Tibial artery (tissue), 4 donors: ENCODE measurements at regions not wholly inside any gene's neighbourhood (a gene's known extent, or its start where the extent isn't known, plus 50 kb on each side); places are given as distances from the start of the nearest gene placed in this dataset.

Source experiments
- DNase-seq, 2 donors: peaks; one replicate each; pipeline ENCODE4 v3.0.0-alpha.2; 2019
- H3K27ac ChIP-seq, 2 donors: fragments of 200-600 bp; sonication (generic) in 1 of 2; 1 replicate in 1 of 2; 2 replicates in 1 of 2; pipeline ENCODE4 v1.5.1; 2018 to 2019; ENCODE audit warnings: mild to moderate bottlenecking in 1 of 2
- H3K27me3 ChIP-seq, 2 donors: fragments of 200-600 bp; sonication (generic) in 1 of 2; one replicate each; pipeline versions ENCODE4 v1.5.1 to v1.6.0; 2016 to 2019
- H3K36me3 ChIP-seq, 3 donors: fragments of 200-600 bp; sonication (generic) in 2 of 3; one replicate each; pipeline ENCODE4 v1.5.1; 2016 to 2019; ENCODE audit warnings: mild to moderate bottlenecking in 2 of 3
- H3K4me1 ChIP-seq, 4 donors: fragments of 200-600 bp; sonication (generic) in 2 of 4; 1 replicate in 3 of 4; 2 replicates in 1 of 4; pipeline ENCODE4 v1.5.1; 2016 to 2019
- H3K4me3 ChIP-seq, 2 donors: fragments of 200-600 bp; sonication (generic) in 1 of 2; 1 replicate in 1 of 2; 2 replicates in 1 of 2; pipeline ENCODE4 v1.5.1; 2018 to 2019; ENCODE audit warnings: mild to moderate bottlenecking in 2 of 2
- H3K9me3 ChIP-seq, 3 donors: fragments of 200-600 bp; sonication (generic) in 1 of 3; one replicate each; pipeline ENCODE4 v1.5.1; 2016 to 2019
- intact Hi-C: fragments of 100-400 bp; cut with DNase I; formaldehyde crosslinking; loops from one replicate; pipeline ENCODE4 v1.15.0; 2023; ENCODE audit warnings: low total_unique reads
- TF ChIP-seq, protein P1 (sequence below), 2 experiments: fragments of 200-600 bp in 1 of 2; fragments of 450-650 bp in 1 of 2; IDR thresholded peaks; one replicate each; pipeline ENCODE4 v1.5.1; 2017 to 2019; ENCODE audit warnings: antibody characterized with exemption in 2 of 2, mild to moderate bottlenecking in 1 of 2, moderate library complexity in 1 of 2

DNA sequence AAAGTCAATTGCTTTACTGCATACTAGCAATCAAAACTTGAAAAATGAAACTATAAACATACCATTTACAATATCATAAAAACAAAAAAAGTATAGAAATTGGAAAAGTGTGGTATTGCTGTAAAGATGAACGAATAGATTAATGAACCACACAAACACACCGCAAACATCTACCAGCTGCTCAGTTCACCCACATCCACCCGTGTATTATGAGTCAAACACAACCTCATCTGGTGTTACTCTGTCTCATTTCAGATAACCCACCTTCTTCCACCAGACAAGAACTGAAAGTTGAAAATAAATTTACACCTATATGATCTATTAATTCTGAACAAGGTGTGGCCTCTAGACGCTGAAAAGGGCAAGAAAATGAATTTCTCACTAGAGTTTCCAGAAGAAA is 53.3 kb downstream of the BLID start:
- TF ChIP-seq, protein P1, sequence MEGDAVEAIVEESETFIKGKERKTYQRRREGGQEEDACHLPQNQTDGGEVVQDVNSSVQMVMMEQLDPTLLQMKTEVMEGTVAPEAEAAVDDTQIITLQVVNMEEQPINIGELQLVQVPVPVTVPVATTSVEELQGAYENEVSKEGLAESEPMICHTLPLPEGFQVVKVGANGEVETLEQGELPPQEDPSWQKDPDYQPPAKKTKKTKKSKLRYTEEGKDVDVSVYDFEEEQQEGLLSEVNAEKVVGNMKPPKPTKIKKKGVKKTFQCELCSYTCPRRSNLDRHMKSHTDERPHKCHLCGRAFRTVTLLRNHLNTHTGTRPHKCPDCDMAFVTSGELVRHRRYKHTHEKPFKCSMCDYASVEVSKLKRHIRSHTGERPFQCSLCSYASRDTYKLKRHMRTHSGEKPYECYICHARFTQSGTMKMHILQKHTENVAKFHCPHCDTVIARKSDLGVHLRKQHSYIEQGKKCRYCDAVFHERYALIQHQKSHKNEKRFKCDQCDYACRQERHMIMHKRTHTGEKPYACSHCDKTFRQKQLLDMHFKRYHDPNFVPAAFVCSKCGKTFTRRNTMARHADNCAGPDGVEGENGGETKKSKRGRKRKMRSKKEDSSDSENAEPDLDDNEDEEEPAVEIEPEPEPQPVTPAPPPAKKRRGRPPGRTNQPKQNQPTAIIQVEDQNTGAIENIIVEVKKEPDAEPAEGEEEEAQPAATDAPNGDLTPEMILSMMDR (IDR thresholded peaks at IDR 0.05) = no peak
- DNase-seq = no peak
- H3K4me3 ChIP-seq = no peak overlapping the region
- no peaks in the 10 kb centered on the region for H3K27me3 ChIP-seq
- H3K27ac ChIP-seq = peak overlapping the region in 1 of 2 donors; percentile 3
- H3K36me3 ChIP-seq = peaks cover 0 to 8% (median 7%) of the 10 kb centered on the region in 3 donors
- H3K9me3 ChIP-seq = peaks cover 0 to 11% (median 0%) of the 10 kb centered on the region in 3 donors
- no peaks in the 10 kb centered on the region for H3K4me1 ChIP-seq
- intact Hi-C loops = no loop called here

DNA sequence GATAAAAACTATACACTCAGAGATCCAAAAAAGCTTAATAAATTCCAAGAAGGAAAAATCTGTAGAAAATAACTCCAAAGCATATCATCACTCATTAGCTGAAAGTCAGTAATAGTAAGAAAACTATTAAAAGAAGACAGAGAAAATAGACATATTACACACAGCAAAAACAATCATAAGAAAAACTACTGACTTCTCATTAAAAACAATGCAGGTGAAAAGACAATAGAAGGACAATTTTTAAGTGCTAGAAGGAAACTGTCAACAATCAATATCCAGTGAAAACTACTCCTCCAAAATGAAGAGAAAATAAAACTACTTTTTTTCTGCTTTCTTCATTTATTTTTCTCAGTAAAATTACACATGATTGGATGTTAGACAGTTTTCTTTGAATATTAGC is 56.5 kb downstream of the BLID start:
- Histone ChIP-seq H3K9me3 (peaks cover 0 to 11% (median 0%) of the 10 kb centered on the region in 3 donors), H3K4me1 (no peaks in the 10 kb centered on the region), H3K4me3 (no peak overlapping the region), H3K27ac (no peak overlapping the region), H3K27me3 (no peaks in the 10 kb centered on the region), H3K36me3 (peaks cover 0 to 8% (median 7%) of the 10 kb centered on the region in 3 donors)
- TF ChIP-seq, protein P1 (IDR thresholded peaks at IDR 0.05) = no peak
- DNase-seq = no peak
- intact Hi-C loops = no loop called here

DNA sequence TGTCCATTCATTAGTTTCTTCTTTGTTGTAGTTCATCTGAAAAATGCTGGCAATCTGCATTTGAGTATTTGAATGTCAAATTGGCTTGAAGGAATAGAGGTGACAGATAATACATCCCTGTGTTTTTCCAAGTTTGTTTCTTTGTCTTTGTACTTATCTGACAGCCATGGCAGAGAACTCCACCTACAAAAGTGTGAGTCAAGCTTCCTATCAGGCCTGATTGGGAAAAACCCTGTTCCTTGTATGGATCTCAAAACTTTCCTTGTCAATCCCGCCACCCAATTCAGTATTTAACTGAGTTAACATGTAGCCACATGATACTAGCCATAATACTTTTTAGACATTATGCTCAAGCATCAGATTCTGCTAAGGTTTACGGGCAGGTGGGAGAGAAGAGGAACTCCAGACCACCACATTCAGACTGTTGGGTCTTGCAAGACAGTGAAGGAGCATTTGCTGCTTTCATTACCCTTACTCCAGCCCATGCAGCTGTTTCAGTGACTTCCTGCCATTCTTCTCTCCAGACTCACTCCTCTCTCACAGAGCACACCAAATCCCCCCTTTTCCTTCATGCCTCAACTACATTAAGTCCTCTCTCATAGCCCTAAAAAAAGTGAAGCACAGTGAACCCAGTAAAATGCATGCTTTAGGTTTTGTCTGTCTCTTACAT is 65.9 kb downstream of the BLID start:
- TF ChIP-seq, protein P1 (IDR thresholded peaks at IDR 0.05) = no peak
- DNase-seq = no peak
- Histone ChIP-seq H3K27me3 (no peaks in the 10 kb centered on the region), H3K9me3 (no peaks in the 10 kb centered on the region), H3K4me1 (peaks cover 0 to 28% (median 9%) of the 10 kb centered on the region in 4 donors), H3K4me3 (no peak overlapping the region), H3K27ac (no peak overlapping the region), H3K36me3 (no peaks in the 10 kb centered on the region)
- intact Hi-C loops = no loop called here

DNA sequence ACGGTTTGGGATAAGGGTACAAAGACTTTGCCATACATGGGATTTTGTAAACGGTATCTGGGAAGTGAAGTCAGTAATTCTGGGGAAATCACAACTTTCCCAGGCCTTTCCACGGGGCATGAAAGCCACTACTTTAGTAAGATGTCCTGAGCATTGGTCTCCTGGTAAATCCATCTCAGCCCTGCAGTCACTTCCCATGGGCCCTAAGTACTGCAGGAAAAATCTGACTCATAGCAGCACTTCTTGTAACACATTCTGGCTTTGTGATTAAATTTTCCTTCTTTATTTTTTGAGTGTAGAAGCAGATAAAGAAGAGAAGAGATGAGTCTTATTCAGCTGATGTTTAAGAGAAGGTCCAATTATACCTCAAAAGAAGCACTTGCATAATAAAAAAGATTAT is 67.6 kb downstream of the BLID start:
- peaks cover 0 to 40% (median 10%) of the 10 kb centered on the region in 4 donors for H3K4me1 ChIP-seq
- TF ChIP-seq, protein P1 (IDR thresholded peaks at IDR 0.05) = no peak
- H3K36me3 ChIP-seq = no peaks in the 10 kb centered on the region
- DNase-seq = no peak
- H3K4me3 ChIP-seq = no peak overlapping the region
- intact Hi-C loops = loop anchor here (10.0 kb wide), 1 partner anchor 46 kb away; no protein-coding TSS in a partner anchor
- H3K27ac ChIP-seq = peak overlapping the region in 1 of 2 donors; percentile 88
- H3K9me3 ChIP-seq = no peaks in the 10 kb centered on the region
- H3K27me3 ChIP-seq = no peaks in the 10 kb centered on the region

DNA sequence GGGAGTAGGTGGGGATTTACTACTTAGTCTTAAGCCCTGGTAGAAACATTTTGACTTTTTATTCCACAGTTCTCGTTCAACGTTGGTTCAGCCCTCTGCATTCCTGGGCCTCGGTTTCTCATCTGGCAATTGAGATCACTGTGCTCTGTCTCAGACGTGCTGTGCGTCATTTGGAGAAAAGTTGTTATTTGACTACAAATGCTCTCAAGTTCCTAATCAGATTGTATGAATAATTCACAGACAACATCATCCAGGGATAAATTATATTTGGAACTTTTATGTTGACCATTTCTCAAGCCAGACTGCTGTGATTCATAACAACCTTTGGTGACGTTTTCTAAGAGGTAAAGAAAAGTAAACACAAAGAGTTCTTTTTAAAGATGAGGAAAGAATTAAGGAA is 69.2 kb downstream of the BLID start:
- Histone ChIP-seq H3K9me3 (no peaks in the 10 kb centered on the region), H3K36me3 (no peaks in the 10 kb centered on the region), H3K27me3 (no peaks in the 10 kb centered on the region), H3K4me3 (no peak overlapping the region), H3K27ac (peak overlapping the region; percentile 62 to 88), H3K4me1 (peaks cover 0 to 40% (median 10%) of the 10 kb centered on the region in 4 donors)
- TF ChIP-seq, protein P1 (IDR thresholded peaks at IDR 0.05) = no peak
- intact Hi-C loops = loop anchor here (10.0 kb wide), 1 partner anchor 48 kb away; no protein-coding TSS in a partner anchor
- DNase-seq = peak in 1 of 2 donors; percentile 77
